HG03060 (cell line): ENCODE measurements at regions not wholly inside any gene's neighbourhood (a gene's known extent, or its start where the extent isn't known, plus 50 kb on each side); places are given as distances from the start of the nearest gene placed in this dataset.

ENCODE experiments used
- ATAC-seq: cut with Tn5 transposase; IDR thresholded peaks from one replicate; pipeline ENCODE4 v1.9.1; 2021; ENCODE audit warnings: low read depth, moderate number of reproducible peaks; ENCODE audit not compliant: unreplicated experiment

DNA sequence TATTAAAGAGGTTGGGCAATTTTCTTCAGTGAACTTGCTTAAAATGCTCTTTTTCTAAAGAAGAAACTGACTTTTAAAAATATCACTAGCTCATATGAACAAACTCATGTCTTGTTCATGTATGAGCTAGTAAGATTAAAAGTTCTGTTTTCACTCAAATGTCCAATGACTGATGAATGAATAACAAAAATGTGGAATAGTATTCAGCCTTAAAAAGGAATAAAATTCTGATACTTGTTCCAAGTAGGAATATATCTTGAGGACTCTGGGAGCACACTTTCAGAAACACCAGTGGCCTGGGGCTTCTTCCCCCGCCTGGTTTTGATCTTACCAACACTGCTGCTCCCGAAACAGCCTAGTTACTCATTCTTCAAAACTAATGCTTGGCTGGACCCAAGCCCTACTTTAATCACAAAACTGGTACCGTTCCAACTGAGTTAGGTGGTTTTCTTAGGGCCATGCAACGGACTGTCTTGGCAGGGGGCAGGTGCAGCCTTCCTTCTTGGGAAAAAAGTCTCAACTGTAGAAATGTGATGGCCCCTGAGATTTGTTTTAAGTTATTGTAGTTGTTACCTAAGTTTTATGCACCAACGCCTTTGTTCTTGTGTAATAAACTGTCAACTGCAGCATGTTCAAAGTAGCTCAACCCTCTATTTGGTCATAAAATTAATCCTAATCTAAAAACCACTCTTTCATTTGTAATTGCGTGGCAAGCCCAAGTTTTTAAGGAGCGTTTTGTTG is 116.0 kb downstream of the ETS2 start:
- no peak for ATAC-seq

DNA sequence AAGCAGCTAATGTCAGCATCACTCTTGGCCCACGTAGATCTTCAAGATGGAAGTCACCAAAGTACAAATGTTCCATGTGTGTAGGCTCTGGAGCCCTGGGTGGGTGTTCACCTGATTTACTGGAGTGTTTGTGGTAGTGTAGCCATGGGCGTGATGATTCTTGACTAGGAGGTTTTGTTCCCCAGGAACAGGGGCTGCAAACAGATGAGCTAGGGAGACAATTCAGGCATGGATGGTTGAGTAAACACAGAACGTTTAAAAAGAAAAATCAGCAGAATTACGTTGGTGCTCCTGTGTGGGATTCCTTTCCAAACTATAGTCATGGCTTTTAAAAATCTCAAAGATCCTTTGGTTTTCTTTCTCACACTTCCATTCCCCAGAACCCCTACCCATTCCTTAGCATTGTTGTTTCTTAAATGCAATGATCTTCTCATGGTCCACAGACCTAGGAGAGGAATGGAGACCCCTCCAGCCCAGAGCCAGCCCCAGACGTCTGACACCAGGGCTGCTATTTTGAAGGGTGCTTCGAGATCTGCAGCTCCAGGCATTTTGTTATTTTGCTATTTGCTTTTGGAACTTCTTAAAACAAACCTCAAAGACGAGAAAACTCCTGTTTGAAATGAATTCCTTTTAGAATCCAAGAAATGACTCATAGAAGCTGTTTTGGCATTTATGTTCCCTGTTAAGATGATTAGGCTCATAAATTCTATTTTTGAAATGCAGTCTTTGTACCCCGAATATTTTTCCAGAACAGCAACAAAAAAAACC is 115.1 kb downstream of the ETS2 start:
- no peak for ATAC-seq

DNA sequence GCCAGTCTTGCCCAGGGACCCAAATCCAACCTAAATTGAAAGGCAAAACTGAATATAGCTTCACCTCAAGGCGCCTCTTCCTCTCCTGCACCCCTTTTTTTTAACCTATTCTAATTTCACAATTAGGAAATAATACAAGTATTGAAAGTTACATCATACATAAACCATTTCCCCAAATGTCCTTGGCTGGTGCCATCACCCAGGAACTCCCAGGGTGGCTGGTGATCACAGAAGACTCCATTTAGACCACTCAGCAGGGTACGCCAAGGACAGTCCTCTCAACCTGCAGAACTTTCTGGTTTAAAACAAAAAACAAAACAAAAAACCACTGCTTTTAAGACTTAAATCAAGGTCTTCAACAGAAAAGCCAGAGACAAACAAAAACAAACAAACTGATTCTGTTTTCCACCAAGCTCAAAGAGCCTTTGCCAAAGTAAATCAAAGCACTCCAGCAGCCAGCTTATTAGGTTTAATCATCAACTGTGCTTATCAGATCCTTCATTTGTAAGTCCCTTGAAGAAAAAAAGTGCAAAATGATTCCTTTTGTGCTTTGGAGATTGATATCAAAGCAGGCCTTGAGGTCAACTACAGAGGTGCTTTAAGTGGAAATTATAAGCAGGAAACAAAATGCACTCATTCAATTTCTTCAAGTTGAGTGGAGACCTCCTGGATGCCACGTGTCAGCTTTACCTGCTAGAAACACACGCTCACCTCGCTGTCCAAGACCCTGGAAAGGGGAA is 113.0 kb downstream of the ETS2 start:
- no peak for ATAC-seq

DNA sequence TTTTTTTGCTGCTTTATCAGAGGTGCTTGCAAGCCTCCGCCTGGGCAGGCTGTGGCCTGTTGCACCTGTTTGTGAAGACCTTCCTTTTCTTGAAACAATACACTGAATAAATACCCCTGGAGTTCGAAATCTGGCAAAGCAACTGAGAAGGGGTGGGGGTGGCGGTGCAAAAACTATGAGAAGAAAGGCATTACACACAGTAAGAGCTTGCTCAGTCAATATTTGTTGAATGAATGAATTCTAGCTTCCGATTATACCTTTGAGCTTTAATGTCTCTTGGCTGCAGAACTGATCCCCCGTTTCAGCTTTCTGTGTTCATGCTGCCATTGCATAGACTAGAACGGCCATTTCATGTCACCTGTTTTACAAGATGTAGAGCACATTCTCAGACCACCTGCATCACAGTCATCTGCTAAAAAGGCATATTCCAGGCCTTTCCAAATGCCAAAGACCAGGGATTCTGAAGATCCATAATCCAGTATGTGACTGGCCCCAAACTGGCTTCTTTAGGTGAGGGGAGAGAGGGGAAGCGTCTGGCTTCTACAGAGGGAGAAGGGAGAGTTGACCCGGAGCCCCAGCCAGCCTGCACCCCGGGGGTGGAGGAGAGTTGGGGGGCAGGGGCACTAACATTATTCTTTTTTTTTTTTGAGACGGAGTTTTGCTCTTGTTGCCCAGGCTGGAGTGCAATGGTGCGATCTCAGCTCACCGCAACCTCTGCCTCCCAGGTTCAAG is 111.5 kb downstream of the ETS2 start:
- ATAC-seq: no peak

DNA sequence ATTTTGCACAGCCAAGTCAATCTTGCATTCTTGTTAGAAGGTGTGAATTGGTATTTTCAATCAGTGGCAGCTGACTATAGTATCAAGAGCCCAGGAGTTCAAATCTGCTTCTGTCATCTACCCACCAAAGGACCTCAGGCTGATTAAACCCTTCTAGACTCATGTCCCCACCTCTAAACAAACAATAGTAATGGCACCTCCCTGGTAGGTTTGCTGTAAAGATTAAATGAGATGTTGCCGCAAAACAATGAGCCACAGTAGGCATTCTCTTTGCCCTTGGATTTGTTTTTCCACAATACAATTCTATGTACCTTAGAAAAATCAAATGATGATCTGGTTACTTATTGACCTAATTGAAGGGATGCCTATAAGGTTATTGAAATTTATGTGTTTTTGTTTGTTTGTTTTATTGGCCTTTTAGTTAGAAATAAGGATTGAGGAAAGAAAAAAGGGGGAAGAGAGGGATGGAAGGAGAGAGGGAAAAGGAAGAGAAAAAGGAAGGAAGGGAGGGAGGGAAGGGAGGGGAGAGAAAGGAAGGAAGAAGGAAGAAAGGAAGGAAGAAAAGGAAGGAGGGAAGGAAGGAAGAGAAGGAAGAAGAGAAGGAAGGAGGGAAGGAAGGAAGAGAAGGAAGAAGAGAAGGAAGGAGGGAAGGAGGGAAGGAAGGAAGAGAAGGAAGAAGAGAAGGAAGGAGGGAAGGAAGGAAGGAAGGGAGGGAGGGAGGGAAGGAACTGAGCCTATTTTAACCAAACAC is 110.7 kb downstream of the ETS2 start:
- no peak for ATAC-seq

DNA sequence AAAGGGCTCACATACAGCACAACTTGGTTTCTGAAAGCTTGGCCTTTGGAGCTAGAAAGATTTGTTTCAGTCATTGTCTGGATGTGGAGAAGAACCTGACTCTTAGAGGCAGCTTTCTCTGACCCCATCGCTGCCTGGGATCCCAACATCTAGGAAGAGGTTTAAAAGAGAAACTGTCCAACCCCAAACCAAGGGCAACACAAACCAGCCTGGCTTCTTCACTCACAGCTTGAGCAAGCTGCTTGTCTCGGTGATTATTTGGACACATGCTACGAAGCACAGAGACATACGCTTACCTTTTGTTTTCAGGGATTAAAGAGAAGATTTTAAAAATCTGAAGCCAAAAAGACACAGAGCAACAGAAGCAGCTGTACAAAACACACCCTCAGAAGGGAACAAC is 109.8 kb downstream of the ETS2 start:
- no peak for ATAC-seq

DNA sequence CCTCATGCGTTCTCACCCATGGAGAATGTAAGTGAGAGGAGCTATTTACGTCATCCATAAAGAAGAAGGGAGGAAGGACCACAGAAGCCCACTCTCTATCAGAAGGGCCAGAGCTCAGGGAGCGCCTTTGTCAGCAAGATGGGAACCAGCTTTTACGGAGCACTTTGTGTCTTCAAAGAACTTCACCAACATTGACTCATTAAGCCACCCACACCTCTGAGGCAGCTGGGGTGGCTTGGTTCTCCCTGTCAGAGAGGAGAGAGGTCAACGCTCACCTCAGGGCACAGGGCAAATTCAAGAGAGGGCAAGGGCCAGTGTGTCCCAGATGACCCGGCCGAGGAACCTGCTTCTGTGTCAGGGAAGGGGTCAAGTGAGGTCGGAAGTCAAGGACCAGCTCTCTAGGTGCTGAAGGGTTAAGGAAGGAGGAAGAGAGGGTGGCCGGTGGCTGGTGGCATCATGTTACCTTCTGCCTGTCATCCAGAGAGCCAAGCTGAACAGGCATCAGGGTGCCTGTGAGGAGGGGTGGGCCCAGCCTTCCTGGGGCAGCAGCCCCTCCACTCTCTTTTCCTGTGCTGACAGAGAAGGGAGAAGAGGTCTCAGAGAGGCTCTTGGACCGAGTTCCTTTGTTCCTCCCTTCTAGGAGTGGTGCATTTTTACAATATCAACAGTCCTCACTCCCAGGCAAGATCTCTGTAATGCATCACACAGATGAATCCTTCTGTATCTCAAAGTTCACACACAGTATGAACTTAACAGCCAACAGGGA is 109.0 kb downstream of the ETS2 start:
- ATAC-seq: no peak

DNA sequence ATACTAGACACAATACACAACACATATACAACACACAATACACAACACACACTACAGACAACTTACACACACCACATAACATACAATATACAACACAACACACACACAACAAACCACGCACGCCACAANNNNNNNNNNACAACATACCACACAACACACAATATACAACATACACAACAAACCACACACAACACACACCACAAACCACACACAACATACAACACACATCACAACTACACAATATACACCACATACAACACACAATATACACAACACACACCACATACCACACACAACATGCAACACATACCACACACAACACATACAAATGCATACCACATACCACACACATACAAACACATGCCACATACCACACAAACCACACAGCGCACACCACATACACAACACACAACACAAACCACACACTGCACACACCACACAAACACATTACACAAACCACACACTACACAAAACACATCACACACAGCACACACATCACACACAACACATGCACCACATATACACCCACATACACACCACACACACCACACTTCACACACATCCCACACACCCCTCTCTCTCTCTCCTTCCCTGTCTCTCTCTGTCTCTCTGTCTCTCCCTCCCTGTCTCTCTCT is 108.3 kb downstream of the ETS2 start:
- no peak for ATAC-seq

DNA sequence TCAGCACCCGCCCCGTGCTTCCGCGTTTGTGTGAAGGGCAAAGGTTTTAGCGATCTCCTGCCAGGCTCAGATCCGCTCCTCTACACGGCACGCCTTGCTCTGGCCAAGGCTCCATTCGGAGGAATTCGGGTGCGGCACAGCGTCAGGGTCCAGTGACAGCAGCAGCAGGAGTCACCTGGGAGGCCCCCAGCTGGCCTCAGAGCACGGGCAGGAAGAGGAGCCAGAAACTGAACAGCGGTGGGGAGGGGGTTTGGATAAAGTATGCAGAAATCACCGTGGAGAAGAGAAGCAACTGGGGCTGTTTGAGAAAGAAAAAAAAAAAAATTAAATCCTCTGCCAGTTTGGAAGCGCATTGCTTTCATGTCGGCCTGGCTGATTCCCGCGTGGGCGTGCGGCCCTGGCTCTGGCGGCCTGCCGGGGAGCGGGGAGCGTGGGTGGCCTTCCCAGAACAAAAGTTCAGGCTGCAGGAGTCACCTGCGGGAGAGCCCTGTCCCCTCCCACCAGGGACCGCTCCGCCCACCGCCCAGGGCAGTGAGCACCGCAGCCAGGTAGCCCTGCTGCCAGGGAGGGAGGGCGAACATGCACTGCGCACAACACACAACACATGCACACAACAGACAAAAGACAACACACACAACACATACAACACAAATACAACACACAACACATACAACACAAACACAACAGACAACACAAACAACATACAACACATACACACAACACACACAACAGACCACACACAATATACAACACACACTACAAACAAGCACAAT is 107.6 kb downstream of the ETS2 start:
- no peak for ATAC-seq

DNA sequence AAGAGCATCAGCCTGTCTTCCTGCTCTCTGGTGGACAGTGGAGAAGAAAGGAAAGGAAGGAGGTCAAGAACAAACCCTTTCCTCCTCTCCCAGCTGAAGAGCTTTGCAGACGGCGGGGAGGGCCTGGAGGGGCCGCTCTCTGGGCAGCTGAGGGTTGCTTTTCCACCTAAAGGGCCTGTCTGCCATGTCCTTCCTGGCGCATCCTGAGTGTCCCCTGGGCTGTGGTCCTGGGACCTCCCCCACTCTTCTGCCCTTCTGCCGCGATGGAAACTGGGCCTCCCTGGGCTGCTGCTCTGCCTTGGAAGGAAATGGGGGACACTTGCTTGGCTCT is 107.0 kb downstream of the ETS2 start:
- no peak for ATAC-seq

DNA sequence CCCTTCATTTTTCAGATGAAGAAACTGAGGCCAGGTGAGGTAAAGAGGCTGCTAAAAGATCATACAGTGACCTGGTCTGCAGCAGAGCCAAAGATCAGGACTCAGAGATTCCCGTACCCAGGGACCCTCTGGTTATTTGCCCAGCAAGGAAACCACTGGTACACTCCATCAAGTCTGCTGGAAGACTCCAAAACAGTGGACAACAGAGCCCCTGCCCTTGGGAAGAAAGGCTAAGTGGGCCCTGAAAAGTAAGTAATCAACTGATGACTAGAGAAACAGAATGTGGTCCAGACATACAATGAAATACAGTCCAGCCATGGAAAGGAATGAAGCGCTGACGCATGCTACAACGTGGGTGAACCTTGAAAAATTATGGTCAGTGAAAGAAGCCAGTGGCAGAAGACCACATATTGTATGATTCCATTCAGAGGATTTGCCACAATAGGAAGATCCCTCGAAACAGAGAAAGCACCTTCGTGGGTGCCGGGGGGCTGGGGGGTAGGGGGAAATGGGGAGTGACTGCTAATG is 106.4 kb downstream of the ETS2 start:
- no peak for ATAC-seq

DNA sequence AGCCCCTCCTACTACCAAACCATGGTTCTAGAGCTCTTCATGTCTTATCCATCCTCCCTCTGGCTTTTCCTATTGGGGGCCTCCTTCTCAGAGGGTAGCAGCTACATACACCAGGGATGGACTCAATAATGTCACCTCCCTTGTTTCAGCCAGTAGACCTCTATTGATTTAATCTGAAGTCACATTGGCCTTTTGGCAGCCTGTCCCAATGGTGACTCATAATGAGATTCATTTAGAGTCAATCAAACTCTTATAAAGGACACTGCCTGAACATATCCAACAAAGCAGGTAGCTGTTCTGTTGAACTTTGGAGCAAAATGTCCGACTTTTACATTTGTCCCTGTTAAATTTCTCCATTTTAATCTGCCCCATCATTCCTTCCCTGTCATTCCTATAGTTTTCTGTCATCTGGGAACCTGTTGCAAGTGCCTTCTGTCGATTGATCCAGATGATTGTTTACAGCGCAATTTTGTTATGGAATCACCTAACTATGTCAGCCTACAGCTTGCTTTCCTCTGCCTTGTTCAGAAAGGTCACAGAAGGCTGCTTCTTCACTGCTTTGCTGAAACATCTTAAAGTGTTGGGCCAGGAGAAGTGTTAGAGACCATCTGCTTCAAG is 105.9 kb downstream of the ETS2 start:
- ATAC-seq: no peak

DNA sequence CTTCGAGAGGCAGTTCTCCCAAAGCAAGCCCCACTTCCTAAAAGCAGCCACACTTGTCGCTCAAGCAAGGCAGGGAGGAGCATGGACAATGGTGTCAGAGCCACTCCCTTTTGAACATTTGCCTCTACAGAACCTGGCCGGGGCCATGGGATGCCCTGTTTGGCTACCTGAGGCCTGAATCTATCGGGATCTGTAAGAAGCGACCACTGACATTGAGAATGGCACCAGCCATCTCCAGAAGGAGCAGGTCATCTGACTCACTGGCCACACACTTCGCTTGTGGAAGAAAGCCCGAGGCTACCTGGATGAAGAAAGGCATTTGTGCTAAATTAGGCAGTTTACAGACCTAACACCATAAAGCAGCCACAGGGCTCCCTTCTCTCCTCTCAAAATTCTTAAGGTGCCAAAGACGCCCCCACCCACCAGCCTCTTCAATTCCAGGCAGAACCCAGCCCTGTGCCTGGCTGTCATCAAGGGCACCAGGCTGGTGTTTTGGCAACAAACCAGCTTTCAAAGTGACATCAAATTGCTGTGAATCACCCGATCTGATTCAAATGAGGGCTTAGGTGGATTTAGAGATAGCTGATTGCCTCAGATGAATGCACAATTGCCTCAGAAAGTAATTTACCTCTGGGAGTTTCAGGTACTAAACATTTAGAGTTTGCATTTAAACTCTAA is 104.8 kb downstream of the ETS2 start:
- ATAC-seq: no peak

DNA sequence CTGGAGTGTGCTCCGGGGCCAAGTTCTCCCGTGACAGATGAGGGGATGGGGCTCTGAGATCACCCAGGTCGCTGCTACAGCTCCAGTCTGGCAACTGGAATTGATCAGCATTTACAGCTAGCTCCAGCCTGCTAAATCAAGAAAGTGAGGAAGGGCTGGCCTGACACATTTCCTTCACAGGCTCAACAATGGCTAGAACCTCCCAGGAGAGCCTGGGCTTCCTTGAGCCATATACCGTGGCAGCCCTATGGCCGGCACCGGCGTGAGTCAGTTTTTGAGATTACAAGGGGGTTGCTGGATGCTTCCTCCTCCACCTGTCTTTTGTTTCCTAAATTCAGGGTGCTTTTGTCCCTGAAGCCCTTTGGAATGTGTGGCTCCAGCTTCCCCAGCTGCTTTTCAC is 104.2 kb downstream of the ETS2 start:
- ATAC-seq: no peak

DNA sequence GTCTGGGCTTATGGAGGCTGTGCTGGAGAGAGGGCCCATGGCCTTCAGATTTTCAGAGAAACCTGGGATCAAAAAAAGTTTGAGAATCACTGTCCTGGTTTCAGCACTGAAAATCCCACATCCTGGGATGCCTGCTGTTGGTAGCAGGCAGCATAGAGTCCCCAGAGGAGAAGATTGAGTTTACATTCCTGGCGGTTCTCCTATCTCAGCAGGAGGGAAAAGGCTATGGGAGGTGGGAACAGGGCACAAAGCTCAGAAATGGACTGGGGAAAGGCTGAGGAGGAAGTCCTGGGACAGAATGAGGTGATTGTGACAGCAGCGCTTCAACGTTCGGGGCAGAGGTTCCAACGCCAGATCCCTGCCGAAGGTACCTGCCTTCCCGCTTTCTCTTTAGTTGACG is 103.4 kb downstream of the ETS2 start:
- no peak for ATAC-seq

DNA sequence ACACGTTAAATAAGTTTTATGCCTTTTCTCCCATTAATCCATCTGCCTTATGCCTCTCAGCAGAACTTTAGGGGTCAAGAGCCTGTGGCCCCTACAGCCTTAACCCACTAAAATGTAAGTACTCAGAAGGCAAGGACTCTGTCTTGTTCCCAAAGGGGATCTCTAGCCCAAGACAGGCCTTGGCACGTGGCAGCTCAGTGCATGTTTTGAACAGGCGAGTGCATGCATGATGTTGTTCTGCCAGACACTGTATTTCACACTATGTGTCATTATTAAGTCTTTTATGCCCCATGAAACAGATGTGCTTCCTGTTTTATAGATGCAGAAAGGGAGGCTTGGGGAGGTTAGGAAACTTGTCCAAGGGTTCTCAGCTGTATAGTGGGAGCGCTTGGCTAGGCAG is 102.8 kb downstream of the ETS2 start:
- ATAC-seq: no peak

DNA sequence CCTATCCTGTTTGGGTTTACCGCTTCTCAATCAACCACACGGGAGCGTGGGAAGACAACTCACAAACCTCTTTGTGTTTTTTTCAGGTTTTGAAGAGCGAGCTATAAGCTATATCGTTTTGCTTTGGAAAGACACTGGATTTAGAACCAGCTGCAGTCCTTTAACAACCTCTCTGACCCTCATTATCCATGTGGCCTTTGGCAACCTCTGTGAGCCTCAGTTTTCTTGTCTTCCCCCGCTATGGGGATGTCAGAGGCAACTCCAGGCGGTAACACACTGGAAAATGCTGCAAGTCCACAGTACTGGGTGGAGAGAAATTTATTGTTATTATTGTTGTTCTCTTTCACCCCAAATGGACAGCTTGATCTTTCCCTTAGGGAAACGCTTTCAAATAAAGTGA is 100.0 kb downstream of the ETS2 start:
- no peak for ATAC-seq
